Fibroblast of pulmonary artery (primary cell): ENCODE measurements at regions not wholly inside any gene's neighbourhood (a gene's known extent, or its start where the extent isn't known, plus 50 kb on each side); places are given as distances from the start of the nearest gene placed in this dataset.

Experiments used
- DNase-seq: peaks from one replicate; pipeline ENCODE4 v3.0.0-alpha.2; 2010; ENCODE audit warnings: low read depth
- H3K4me3 ChIP-seq: replicated peaks from 2 replicates; pipeline ENCODE4 v1.5.1; 2011; ENCODE audit warnings: low read depth, mild to moderate bottlenecking, control low read depth, low read length, moderate library complexity
- CTCF ChIP-seq: IDR thresholded peaks from 2 replicates; pipeline ENCODE4 v1.5.1; 2011; ENCODE audit warnings: mild to moderate bottlenecking, control low read depth, low read length, inconsistent platforms; ENCODE audit errors: missing control alignments

GRCh38 chr10:83310688-83311087, 828.6 kb upstream of the GHITM start:
- H3K4me3 ChIP-seq: no peak overlapping the region
- no peak for DNase-seq
- TF ChIP-seq CTCF: no peak

GRCh38 chr10:83312570-83312969, 826.7 kb upstream of the GHITM start:
- H3K4me3 ChIP-seq: no peak overlapping the region
- DNase-seq: no peak
- TF ChIP-seq CTCF: no peak

- no peak overlapping the region for H3K4me3 ChIP-seq
- no peak for DNase-seq
- no peak for TF ChIP-seq CTCF
Measured at GRCh38 chr10:83332690-83333089, 806.6 kb upstream of the GHITM start.

GRCh38 chr10:83333566-83333965, 805.7 kb upstream of the GHITM start:
- DNase-seq: no peak
- no peak overlapping the region for H3K4me3 ChIP-seq
- no peak for TF ChIP-seq CTCF

GRCh38 chr10:83343676-83344075, 795.6 kb upstream of the GHITM start:
- DNase-seq: peak; percentile 30
- TF ChIP-seq CTCF: no peak
- no peak overlapping the region for H3K4me3 ChIP-seq

- TF ChIP-seq CTCF: no peak
- DNase-seq: peak; percentile 55
- H3K4me3 ChIP-seq: no peak overlapping the region
Measured at GRCh38 chr10:83346266-83346910, 792.9 kb upstream of the GHITM start.

- TF ChIP-seq CTCF: no peak
- DNase-seq: no peak
- no peak overlapping the region for H3K4me3 ChIP-seq
Measured at GRCh38 chr10:83352588-83352987, 786.7 kb upstream of the GHITM start.
